ENCODE measurements at regions not wholly inside any gene's neighbourhood (a gene's known extent, or its start where the extent isn't known, plus 50 kb on each side); places are given as distances from the start of the nearest gene placed in this dataset.

- TF ChIP-seq POLR2A (IDR thresholded peaks at IDR 0.05; ENCODE audit: low read depth, low read length) (no peak), POLR2AphosphoS5 (IDR thresholded peaks at IDR 0.05; ENCODE audit: low read depth, low read length) (no peak), TAF1 (IDR thresholded peaks at IDR 0.05; ENCODE audit: borderline replicate concordance, low read depth, low read length) (no peak)
Observed at GRCh38 chr1:243946253-243946652, 96.2 kb upstream of the AKT3 start.

All from GM12892 (cell line).